AG09319 (cell line): ENCODE measurements at regions not wholly inside any gene's neighbourhood (a gene's known extent, or its start where the extent isn't known, plus 50 kb on each side); places are given as distances from the start of the nearest gene placed in this dataset.

Experiments
- DNase-seq: peaks from one replicate; pipeline ENCODE4 v3.0.0-alpha.2; 2010; ENCODE audit warnings: low read depth; ENCODE audit errors: extremely low read depth
- CTCF ChIP-seq: IDR thresholded peaks from 2 replicates; pipeline ENCODE4 v1.5.1; 2011; ENCODE audit warnings: low read depth, mild to moderate bottlenecking, inconsistent platforms, low read length, moderate library complexity

- TF ChIP-seq CTCF = no peak
Measured at GRCh38 chrX:78496483-78496882, 162.6 kb downstream of the RTL3 start.

GRCh38 chrX:78493180-78493579 lies 165.8 kb upstream of the CYSLTR1 start:
- DNase-seq = no peak
- TF ChIP-seq CTCF = no peak

More at GRCh38 chrX:78496483-78496882, 162.6 kb downstream of the RTL3 start:
- no peak for DNase-seq

GRCh38 chrX:78476701-78477100 lies 149.3 kb upstream of the CYSLTR1 start:
- TF ChIP-seq CTCF = no peak
- DNase-seq = no peak

- TF ChIP-seq CTCF = no peak
- no peak for DNase-seq
Measured at GRCh38 chrX:78456909-78457308, 129.5 kb upstream of the CYSLTR1 start.

DNA sequence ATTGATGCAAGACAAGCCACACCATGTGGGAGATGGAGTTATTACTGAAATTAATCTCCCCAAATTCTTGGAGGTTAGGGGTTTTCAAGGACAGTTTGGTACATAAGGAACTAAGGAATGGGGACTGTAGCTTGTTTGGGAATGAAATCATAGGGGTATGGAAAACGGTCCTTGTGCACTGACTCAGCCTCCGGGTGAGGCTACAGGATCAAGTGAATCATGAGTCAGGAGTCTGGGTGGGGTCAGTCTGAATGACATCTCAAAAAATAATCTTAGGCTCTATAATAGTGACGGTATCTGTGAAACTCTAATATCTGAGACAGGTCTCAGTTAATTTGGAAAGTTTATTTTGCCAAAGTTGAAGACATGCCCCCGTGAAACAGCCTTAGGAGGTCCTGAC lies 128.5 kb upstream of the CYSLTR1 start:
- DNase-seq = no peak
- TF ChIP-seq CTCF = no peak

GRCh38 chrX:78452356-78452755 lies 124.9 kb upstream of the CYSLTR1 start:
- no peak for TF ChIP-seq CTCF
- DNase-seq = no peak

DNA sequence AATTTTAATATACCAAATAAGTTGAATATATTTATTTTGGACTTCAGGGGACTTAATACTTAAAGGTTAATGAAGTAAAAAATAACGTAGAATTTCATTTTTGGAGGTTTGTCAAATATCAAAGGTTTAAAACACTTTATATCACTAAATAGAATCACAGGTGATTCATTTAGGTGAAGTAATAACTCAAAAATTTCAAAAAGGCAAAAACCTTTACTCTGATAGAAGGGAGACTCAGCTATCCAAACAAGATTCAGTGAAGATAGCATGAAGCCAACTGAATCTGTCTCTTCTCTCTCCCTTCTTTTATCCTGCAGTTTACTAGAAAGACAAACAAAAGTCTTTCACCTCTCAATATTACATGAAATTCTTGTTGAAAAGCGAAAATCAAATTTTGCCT lies 110.2 kb upstream of the CYSLTR1 start:
- DNase-seq = no peak
- no peak for TF ChIP-seq CTCF
